NCI-H510A (cell line): ENCODE measurements at regions not wholly inside any gene's neighbourhood (a gene's known extent, or its start where the extent isn't known, plus 50 kb on each side); places are given as distances from the start of the nearest gene placed in this dataset.
"Not testable (repeated sequence)": the region's sequence is repeated elsewhere in the genome, so short reads cannot be mapped to it uniquely, and the experiment has no call there.

ENCODE experiments used
- DNase-seq: peaks from one replicate; lab custom pipeline; 2025; lab: John Stamatoyannopoulos, UW

DNA sequence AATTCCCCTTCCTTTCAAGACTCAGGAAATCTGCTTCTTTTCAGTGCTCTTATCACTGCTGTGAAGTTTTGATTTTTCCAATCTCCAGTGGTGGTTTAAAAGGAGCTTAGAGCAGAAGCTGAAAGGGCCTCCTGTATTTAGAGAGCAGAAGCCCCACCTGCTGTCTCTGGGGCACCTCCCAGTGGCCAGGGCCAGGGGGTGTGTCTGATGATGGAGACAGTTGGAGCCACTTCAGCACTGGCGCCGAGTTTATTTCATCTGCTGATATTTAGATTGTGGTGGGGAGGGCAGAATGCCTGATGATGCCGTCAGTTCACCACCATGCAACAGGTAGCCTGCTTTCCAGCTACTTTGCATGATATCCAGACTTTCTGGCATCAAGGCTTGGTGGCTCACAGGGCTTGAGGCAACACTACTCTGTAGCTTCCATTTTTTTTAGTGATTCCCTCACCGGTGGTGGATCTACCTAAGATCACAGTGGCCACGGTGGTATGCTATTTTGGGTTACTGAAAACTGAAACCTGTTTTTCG, 371.9 kb downstream of the KCNRG start:
- peak; percentile 78 for DNase-seq

DNA sequence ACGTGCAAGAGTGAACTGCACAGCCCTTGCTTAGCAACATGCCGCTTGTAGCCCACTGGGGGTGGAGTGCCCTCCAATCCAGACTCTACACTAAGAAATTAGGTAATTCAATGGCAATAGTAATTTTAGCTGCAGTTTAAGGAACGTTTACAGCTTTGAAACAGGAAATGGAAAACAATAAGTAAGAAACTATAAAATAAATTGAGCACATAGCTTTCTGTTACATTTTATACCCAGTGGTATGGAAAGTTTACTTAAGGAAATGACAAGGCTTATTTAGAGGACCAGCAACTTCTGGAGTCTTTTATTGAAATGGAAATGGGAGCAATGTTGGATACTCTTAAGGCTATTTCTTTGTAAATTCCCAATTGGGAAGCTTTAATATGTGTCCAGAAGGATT, 373.2 kb downstream of the KCNRG start:
- no peak for DNase-seq

DNA sequence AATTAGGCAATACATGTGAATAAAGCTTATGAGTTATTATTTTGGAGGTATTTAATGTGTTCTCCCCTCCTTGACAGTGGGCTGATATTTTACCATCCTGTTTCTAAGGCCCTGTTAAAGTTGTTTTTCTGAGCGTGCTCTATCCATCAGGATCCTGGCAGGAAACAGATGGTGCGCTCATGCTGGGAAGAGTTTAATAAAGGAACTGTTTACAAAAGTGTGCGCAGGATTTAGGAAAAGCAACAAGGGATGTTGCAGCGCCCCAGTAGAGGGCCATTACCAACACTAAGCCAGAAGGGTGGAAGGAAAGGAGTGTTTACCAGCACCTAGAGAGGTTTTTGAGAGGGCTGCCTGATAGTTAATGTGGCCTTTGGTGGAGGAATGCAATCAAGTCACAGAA, 374.5 kb downstream of the KCNRG start:
- peak; percentile 37 for DNase-seq

DNA sequence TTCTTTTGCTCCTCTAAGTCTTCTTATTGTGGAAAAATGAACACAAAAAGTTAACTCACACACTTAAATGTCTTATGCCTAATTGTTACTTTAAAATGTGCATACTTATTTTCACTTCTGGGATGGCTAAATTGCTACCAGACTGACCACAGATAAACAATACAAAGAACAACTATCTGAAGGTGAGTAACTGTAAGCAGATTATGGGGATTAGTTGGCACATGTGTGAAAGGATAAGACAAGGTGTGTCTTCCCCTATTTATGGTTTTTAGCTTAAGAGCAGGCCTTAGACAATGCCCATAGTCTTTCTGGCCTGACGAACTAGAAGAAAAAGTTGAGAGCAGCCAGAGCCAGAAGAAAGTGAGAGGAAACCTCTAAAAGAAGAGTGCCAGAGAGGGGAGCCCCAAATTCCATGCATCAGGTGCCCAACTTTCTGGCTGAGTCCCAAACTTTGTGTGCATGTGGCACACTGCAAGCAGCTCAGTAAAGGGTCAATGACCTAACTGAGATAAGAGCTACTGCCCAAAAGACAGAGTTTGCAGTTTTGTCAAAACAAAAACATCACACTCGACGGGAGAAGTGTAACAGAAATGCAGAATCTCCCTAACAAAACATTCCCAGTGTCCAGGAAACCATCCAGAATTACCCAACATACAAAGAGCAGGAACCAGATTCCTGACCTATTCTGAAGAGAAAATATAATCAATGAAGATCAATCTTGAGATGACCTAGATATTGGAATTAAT, 375.4 kb downstream of the KCNRG start:
- DNase-seq: no peak

DNA sequence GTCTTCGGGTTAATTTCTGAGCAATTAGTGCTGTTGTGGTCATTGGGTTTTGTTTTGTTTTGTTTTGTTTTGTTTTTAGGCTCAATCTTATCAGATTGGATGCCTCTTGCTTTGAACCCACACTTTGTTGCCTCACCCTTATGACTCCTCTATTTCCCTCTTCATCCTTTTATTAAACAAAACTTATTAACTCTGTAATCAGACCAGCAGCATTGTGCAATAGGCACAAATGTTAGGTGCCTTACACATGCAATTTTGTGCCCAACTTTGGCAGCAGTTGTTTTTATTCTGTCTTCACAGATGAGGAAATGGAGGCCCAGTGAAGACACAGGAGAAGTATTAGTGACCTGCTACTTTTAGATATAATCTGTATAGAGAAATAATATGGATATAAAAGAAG, 377.7 kb downstream of the KCNRG start:
- DNase-seq: no peak

DNA sequence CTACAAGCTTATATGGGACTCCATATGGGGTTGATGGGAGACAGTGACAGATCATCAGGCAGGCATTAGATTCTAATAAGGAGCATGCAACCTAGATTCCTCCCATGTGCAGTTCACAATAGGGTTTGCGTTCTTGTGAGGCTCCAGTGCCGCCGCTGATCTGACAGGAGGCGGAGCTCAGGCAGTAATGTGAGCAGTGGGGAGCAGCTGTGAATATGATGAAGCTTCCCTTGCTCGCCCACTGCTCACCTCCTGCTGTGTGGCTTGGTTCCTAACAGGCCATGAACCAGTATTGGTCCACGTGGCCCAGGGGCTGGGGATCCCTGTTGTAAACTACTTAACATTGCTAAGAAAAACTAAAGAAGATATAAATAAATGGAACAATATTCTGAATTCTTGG, 378.4 kb downstream of the KCNRG start:
- DNase-seq: peak; percentile 46

DNA sequence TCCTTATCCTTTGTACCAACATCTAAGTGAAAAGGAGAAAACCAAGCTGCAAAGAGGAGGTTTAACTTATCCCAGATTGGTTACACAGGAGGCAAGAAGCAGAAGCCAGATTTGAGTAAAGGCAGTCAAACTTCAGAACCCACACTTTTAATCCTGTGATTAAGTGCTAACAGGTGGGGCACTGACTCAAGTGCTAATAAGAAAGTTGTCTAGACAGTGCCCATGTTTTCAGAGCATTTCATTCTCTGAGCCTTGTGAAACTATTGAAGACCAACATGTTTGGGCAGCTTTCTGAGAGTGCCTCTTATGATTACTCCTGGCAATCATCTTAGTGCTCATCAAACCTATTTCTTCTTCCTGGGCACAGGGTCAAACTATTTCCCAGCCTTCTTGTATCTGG, 380.8 kb downstream of the KCNRG start:
- no peak for DNase-seq

DNA sequence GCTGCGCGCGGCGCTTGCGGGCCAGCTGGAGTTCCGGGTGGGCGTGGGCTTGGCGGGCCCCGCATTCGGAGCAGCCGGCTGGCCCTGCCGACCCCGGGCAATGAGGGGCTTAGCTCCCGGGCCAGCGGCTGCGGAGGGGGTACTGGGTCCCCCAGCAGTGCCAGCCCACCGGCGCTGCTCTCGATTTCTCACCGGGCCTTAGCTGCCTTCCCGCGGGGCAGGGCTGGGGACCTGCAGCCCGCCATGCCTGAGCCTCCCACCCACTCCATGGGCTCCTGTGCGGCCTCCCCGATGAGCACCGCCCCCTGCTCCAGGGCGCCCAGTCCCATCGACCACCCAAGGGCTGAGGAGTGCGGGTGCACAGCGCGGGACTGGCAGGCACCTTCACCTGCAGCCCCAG, 381.4 kb downstream of the KCNRG start:
- not testable (repeated sequence) for DNase-seq

DNA sequence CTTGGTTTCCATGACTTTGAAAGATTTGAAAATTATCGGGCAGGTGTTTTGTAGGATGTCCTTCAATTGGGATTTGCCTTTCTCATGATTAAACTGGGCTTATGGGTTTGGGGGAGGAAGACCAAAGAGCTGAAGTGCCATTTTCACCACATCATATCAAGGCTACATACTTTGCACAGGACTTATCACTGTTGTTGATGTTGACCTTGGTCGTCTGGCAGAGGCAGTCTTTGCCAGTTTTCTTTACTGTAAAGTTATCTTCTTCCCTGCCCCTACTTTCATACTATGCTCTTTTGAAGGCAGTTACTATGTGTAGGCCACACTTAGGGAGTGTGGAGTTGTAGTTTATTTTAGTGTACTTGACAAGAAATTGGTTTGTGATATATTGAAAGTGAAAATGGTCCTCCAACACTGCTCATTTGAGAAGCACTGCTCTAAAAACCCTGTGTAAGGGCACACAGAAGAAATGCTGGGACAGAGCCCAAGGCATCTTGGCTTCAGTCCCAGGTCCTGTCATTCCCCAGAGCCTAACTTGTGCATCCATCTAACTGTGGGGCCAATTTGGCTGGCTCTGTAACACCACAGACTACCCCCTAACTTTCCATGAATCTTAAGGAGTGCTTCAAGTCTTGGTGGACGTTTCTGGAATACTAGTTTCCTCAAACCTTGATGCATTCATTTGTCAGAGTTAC, 384.9 kb downstream of the KCNRG start:
- no peak for DNase-seq

DNA sequence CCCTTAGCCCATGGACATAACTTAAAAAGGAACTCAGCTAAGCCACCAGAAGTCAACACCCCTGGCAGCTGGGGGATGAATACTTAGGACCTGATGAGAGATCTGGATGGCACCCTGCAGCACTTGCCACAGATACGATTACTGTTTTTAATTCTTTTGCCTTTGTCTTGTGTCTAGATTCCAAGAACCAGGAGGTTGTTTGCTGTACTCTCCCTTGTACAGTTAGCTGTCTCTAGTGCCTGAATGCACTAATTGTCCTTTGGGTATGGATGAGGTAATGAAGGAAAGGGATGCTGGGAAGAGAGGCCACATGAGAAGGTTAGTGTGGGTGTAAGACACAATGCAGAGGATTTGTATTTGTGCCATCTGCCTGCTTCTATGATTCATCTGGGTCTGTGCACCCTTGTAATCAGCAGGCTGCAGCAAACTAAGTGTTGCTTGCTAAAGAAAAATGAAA, 385.8 kb downstream of the KCNRG start:
- DNase-seq: no peak

DNA sequence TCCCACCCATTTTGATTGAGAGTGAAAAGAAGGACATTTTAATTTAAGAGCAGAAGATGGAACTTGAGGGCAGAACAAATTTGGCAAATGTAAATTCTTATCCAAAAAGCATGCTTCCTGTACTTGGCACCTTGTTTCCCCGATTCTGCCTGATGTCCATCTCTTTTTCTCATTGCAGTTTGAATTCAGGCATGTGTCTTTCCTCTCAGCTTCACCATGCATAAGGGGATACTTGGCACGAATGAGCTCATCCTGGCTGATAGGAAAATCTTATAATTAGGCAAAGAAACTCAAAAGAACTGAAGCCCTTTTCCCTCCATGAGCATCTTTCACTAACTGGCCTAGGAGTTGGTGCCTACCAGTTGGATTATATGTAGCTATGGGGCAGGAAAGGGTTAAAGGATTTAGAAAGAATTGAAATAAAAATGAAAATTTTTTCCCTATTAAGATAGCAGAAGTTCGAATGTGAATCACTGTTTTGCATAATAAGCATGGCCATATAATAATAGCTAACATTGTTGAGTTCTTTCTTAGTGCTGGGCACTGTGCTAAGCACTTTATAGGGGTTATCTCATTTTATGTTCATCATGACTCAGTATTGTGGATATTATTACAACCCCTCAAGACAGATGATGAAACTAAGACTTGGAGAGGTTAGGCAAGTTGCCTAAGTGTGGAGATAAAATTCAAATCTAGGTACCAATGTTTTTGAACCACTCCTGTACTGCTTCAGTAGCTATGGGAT, 386.6 kb downstream of the KCNRG start:
- DNase-seq: no peak

DNA sequence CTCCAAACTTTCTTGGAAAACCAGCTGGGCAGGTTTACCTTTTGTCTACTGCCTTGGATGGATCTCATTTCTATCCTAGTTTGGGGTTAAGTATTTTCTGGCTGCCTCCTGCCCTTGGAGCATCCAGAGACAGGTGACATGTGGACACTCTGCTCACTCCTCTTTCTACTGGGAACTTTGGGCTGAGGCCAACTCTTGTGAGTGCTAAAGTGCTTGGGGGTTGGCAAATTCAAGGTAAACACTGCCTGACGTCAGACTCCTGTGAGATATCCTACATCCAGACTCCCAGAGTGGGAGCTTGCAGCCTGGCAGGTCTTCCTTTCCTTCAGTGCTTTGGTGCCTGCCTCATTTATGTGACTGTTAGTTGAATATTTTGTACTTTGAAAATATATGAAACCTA, 388.1 kb downstream of the KCNRG start:
- peak; percentile 80 for DNase-seq

DNA sequence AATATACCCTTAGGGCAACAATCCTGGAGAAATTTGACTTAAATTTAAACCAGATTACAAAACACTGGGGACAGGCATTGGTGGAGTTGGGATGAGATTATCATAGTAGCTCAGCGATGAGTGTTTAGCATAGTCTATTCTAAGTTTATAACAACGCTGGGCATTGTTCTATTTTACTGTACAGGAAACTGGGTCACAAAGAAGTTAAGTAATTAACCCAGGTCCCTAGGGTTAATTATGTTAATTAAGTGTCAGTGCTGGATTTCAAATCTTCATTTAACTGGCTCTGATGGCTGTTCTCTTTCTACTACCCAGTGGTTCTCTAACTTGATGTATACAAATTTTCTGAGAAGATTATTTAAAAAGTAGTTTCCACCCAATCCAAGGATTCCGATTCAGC, 388.9 kb downstream of the KCNRG start:
- DNase-seq: no peak

DNA sequence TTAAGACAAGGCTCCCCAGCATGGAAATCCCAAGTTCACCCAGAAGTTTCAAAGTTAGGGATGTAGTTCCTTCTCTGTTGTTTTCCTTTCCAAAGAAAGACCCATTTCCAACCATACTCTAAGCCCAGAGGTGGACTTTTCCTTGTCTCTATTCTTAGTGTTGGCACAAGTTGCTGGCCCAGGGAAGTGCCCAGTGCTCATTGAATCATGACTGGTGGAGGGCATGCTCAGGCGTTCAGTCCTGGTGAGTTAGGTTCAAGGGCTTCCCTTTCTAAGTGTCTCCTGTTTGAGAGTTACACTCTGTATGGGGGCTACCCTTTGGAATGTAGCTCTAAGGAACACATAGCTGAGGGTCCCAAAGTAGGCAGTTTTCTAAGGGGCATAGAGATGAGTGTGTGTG, 389.5 kb downstream of the KCNRG start:
- DNase-seq: no peak

DNA sequence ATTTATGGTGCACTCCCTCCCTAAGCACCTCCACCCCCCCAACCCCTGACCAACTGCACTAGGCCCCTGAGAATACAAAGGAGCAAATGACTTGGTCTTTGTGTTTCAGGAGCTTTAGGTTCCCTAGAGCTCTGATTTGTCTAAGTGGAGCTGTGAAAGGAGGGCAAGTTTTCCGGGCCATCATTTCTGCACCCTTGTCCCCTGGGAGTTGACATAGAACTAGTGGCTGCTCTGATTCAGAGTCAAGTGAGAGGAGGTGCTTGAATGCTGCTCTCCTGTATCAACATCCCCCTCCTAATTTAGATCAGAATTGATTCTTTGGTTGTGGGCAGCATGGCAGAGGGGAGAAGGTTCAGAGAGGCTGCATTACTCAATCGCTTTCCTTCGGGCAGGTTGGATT, 391.6 kb downstream of the KCNRG start:
- DNase-seq: no peak

DNA sequence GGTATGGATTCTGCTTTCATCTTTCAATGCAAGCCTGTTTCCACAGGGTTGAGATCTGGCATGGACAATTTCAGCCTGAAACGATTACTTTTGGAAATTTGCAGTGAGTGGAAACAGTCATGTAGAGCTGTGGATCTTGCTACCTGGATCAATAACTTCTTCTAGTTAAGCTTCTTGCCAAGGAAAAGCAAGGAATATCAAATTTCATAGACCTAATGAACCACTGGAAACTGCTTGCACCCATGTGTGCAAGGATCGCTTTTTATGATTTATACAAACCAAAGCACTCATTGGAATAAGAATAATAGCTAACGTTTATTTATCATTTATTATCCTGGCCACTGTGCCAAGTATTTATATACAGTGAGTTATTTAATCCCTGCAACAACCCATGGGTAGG, 392.8 kb downstream of the KCNRG start:
- no peak for DNase-seq

DNA sequence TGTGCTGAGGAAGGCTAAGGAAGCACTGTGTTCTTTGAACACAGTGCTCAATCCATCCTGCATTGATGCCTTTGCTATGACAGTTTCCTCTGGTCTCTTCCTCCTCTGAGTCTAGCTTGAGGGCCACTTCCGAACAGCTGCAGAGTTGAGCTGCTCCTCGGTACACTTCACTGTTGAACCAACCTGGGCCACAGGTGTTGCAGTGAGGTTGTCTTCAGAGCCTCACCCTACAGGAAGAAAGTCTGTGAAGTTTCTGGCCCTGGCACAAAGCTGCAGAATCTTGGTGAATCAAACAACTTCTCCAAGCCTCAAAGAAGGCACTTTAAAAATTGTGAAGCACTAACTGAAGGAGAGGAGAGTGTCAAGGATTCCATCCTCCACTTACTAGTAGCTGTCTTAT, 394.0 kb downstream of the KCNRG start:
- no peak for DNase-seq

DNA sequence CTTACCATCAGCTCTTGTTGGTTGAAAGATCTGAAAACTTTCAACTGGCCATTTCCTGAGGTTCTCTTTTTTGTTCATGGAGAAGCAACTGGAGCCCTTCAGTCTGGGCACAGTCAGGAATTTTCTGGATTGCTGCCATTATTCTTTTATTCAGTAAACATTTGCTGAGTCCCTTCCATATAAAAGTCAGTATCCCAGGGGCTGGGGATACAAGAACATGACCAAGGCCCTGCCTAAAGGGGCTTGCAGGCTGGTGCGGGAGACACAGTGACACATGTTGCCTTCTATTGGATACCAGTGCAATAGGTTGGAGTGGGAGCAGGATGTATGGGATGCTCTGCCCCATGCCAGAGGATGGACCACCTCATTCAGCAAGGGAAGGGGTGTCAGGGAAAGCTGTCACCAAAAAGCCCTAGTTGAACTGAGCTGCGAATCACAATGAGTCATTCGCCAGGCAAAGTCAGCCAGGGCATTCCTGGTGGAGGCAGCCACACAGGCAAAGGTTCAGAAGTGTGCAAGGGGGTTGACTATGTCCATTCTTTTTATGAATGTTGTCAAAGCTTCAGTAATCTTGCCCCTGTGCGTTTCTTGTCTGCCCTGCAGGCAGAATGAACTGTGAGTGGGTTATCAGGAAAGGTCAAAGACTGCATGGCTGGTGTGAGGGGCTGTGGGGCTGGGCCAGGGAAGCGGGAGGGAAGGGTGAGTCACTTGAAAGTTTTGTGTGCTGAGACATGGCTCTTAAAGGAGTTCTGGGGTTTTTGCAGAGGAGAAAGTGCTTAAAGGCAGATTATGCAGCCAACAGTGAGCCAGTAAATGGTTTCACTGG, 395.9 kb downstream of the KCNRG start:
- no peak for DNase-seq

DNA sequence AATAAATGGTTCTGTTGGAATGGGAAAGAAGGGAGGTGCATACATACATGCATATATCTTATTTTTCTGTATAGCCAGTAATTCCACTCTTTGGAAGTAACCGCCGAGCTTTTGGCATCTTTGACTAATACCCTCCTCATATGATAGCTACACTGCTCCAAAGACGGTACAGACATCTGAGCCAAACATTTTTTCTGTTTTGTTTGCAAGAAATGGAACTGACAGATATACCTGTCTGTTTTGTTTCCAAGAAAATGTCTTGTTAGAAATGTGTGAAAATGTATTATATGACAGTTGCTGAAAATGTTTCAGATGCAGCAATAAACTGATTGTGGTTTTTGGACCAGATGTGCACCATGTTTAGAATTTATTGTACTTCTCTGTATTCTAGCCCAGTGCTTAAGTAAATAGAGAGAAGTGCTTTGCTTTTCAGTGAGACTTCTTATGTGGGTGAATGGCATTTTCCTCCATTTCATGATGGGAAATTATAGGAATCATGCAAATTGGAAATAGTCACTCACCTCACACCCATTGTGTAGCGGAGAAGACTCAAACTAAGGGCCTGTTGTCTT, 396.9 kb downstream of the KCNRG start:
- DNase-seq: no peak

DNA sequence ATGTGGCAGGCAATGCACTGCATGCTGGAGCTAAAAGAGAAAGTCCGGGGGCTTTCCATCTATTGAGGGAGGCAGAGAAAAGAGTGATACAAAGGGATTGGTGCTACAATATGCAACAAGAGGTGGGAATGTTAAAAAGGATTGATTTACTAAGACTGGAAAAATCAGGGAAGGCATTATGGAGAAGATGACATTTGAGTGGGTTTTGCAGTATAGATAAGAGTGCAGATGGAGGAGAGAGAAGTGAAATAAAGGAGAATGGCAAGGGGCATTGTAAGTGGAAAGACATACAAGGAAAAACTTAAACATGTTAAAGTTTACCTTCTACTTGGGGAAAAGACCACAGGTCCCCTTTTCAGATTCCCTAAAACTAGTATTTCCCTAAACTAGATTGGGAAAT, 399.4 kb downstream of the KCNRG start:
- DNase-seq: no peak

DNA sequence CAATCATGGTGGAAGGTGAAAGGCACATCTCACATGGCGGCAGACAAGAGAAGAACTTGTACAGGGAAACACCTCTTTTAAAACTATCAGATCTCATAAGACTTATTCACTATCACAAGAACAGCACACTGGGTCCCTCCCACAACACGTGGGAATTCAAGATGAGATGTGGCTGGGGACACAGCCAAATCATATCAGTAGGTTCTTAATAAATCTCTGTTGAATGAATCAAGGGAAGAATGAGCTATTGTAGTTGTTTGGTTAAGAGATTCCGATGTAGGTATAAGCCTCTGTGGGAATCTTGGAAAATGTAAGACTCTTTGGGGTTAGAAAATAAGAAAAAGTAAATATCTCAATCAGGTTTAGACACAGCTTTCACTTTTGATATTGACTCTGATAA, 400.2 kb downstream of the KCNRG start:
- no peak for DNase-seq

DNA sequence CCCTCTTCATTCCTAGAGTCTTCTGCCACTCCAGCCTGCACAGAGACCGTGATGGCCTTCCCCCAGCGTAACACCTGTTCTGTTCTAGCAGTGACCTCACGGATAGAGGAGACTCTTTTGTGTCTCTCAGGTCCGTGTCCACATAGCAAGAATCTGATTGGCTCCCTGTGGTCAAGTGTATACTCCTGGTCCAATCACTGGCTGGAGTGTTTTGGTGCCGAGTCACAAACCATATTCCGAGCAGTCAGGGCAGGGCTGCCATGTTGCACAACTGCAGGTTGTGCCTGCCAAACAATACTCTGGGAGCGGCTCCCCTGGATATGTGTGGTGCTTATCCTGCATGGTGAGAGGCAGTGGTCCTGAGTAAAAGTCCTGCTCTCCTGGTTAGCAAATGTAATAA, 402.4 kb downstream of the KCNRG start:
- no peak for DNase-seq
